ENCODE measurements at regions not wholly inside any gene's neighbourhood (a gene's known extent, or its start where the extent isn't known, plus 50 kb on each side); places are given as distances from the start of the nearest gene placed in this dataset.
"Not testable (repeated sequence)": the region's sequence is repeated elsewhere in the genome, so short reads cannot be mapped to it uniquely, and the experiment has no call there.

GRCh38 chr2:145383961-145384360, 864.0 kb upstream of the ZEB2 start:
- no peak for DNase-seq

- no peak for DNase-seq
Measured at GRCh38 chr2:145380436-145381017, 860.6 kb upstream of the ZEB2 start.

GRCh38 chr2:145379934-145380333, 860.0 kb upstream of the ZEB2 start:
- DNase-seq, result no peak

- DNase-seq, result no peak
Measured at GRCh38 chr2:145374165-145374564, 854.2 kb upstream of the ZEB2 start.

GRCh38 chr2:145367334-145367733, 847.4 kb upstream of the ZEB2 start:
- DNase-seq, result not testable (repeated sequence)

- no peak for DNase-seq
Measured at GRCh38 chr2:145366341-145366740, 846.4 kb upstream of the ZEB2 start.

- DNase-seq, result no peak
Measured at GRCh38 chr2:145360129-145360790, 840.3 kb upstream of the ZEB2 start.

GRCh38 chr2:145359561-145359960, 839.6 kb upstream of the ZEB2 start:
- no peak for DNase-seq

- DNase-seq, result no peak
Measured at GRCh38 chr2:145356056-145356455, 836.1 kb upstream of the ZEB2 start.

- no peak for DNase-seq
Measured at GRCh38 chr2:145352484-145352883, 832.6 kb upstream of the ZEB2 start.

GRCh38 chr2:145351864-145352425, 832.0 kb upstream of the ZEB2 start:
- no peak for DNase-seq

- no peak for DNase-seq
Measured at GRCh38 chr2:145350011-145350410, 830.1 kb upstream of the ZEB2 start.

GRCh38 chr2:145344076-145344724, 824.3 kb upstream of the ZEB2 start:
- no peak for DNase-seq

- DNase-seq, result no peak
Measured at GRCh38 chr2:145343287-145343686, 823.4 kb upstream of the ZEB2 start.

GRCh38 chr2:145341536-145341935, 821.6 kb upstream of the ZEB2 start:
- DNase-seq, result no peak

GRCh38 chr2:145339646-145340045, 819.7 kb upstream of the ZEB2 start:
- no peak for DNase-seq

- DNase-seq, result no peak
Measured at GRCh38 chr2:145332210-145332898, 812.4 kb upstream of the ZEB2 start.

GRCh38 chr2:145329971-145330370, 810.1 kb upstream of the ZEB2 start:
- no peak for DNase-seq

GRCh38 chr2:145325485-145325884, 805.6 kb upstream of the ZEB2 start:
- no peak for DNase-seq

- no peak for DNase-seq
Measured at GRCh38 chr2:145324748-145325147, 804.8 kb upstream of the ZEB2 start.

- peak; percentile 47 for DNase-seq
Measured at GRCh38 chr2:145323512-145323911, 803.6 kb upstream of the ZEB2 start.

GRCh38 chr2:145321344-145321743, 801.4 kb upstream of the ZEB2 start:
- DNase-seq, result no peak

GRCh38 chr2:145316496-145316895, 796.6 kb upstream of the ZEB2 start:
- DNase-seq, result no peak

GRCh38 chr2:145315053-145315452, 795.1 kb upstream of the ZEB2 start:
- no peak for DNase-seq
